ENCODE measurements at regions not wholly inside any gene's neighbourhood (a gene's known extent, or its start where the extent isn't known, plus 50 kb on each side); places are given as distances from the start of the nearest gene placed in this dataset.

- no peak for DNase-seq (ENCODE audit: low read depth)
- no peak overlapping the region for H3K4me3 ChIP-seq (ENCODE audit: low read depth, low read length)
- no peak for TF ChIP-seq CTCF (conservative IDR thresholded peaks at IDR 0.05; ENCODE audit: low read depth, low read length)
Observed at GRCh38 chr5:147046281-147046680, 167.7 kb upstream of the PPP2R2B start.

DNA sequence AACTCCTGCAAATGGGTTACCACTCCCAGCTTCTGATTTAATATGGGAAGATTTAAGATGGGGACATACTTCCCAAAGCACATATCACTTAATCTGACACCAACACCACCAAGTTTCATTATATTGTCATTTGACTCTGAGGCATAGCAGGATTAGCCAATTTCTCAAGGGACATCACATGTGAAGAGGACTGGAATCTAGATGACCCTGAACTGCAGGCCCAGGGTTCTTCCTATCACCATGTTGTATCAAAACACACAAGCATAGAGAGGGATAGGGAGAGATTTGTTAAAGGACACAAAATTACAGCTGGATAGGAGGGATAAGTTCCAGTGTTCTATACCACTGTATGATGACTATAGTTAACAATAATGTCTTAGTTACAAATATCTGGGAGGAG, 168.3 kb upstream of the PPP2R2B start:
- no peak overlapping the region for H3K4me3 ChIP-seq (ENCODE audit: low read depth, low read length)
- no peak for DNase-seq (ENCODE audit: low read depth)
- TF ChIP-seq CTCF (conservative IDR thresholded peaks at IDR 0.05; ENCODE audit: low read depth, low read length): no peak

DNA sequence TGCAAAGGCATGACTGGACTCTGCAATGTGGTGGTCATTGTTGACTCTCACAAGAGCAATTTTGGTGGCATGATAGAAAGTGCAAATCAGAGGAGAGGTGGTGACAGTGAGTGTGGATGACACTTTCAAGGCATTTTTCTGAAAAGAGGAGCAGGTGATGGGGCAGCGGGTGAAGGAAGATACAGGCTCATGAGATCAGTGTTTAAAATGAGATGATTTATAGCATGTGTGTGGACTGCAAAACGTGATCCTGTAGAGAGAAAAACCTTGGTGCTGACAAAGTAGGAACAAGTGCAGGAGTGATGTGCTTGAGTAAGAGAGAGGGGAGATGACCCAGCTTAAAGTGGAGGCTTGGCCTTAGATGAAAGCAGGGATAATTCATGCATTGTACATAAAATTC, 171.2 kb upstream of the PPP2R2B start:
- no peak overlapping the region for H3K4me3 ChIP-seq (ENCODE audit: low read depth, low read length)
- DNase-seq (ENCODE audit: low read depth): no peak
- no peak for TF ChIP-seq CTCF (conservative IDR thresholded peaks at IDR 0.05; ENCODE audit: low read depth, low read length)

DNA sequence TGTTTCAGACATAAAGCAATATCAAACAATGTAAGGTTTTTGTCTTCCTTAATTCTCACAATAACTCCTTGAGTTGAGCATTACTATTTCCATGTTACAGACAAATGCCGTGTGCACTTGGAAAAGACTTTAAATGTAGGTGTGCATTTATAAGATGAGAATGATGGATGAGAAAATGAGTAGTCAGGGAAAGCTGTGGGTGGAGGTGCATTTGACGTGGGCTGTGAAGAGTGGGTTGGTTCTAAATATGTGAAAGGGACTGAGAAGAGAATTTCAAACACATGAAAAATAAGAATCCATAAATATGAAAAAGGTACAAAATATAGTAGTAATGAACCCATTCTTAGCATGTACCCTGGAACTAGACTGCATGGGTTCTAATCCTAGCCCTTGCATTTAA, 171.6 kb upstream of the PPP2R2B start:
- TF ChIP-seq CTCF (conservative IDR thresholded peaks at IDR 0.05; ENCODE audit: low read depth, low read length): no peak
- DNase-seq (ENCODE audit: low read depth): no peak
- no peak overlapping the region for H3K4me3 ChIP-seq (ENCODE audit: low read depth, low read length)

- no peak overlapping the region for H3K4me3 ChIP-seq (ENCODE audit: low read depth, low read length)
- DNase-seq (ENCODE audit: low read depth): no peak
- TF ChIP-seq CTCF (conservative IDR thresholded peaks at IDR 0.05; ENCODE audit: low read depth, low read length): no peak
Observed at GRCh38 chr5:147051193-147051592, 172.6 kb upstream of the PPP2R2B start.

- DNase-seq (ENCODE audit: low read depth): no peak
- no peak overlapping the region for H3K4me3 ChIP-seq (ENCODE audit: low read depth, low read length)
- no peak for TF ChIP-seq CTCF (conservative IDR thresholded peaks at IDR 0.05; ENCODE audit: low read depth, low read length)
Observed at GRCh38 chr5:147052519-147052918, 174.0 kb upstream of the PPP2R2B start.

- no peak overlapping the region for H3K4me3 ChIP-seq (ENCODE audit: low read depth, low read length)
- no peak for DNase-seq (ENCODE audit: low read depth)
- no peak for TF ChIP-seq CTCF (conservative IDR thresholded peaks at IDR 0.05; ENCODE audit: low read depth, low read length)
Observed at GRCh38 chr5:147055089-147055826, 176.7 kb upstream of the PPP2R2B start.

Measured in epithelial cell of proximal tubule (primary cell).